HEK293 (cell line): ENCODE measurements at regions not wholly inside any gene's neighbourhood (a gene's known extent, or its start where the extent isn't known, plus 50 kb on each side); places are given as distances from the start of the nearest gene placed in this dataset.

Experiments used
- CTCF ChIA-PET: fragments of 350-600 bp; formaldehyde crosslinking; extraction: SDS; loops from one replicate; lab custom pipeline; 2021; ENCODE audit warnings: antibody characterized with exemption; lab: Yijun Ruan, JAX
- POLR2A ChIA-PET: fragments of 300-600 bp; formaldehyde crosslinking; extraction: SDS; loops from one replicate; lab custom pipeline; 2020; ENCODE audit warnings: antibody characterized with exemption, inconsistent platforms; lab: Yijun Ruan, JAX
- H3K27ac ChIP-seq: fragments of 200-500 bp; sonication (Bioruptor generic); 2 replicates; pipeline ENCODE4 v1.5.1; 2014; ENCODE audit warnings: low read depth, low read length, control low read depth, inconsistent platforms; ENCODE audit errors: extremely low read depth
- H3K36me3 ChIP-seq, 2 experiments: fragments of 200-500 bp in 1 of 2; sonication (Bioruptor generic) in 1 of 2; 1 replicate in 1 of 2; 2 replicates in 1 of 2; pipeline ENCODE4 v1.5.1; 2014 to 2017; ENCODE audit warnings: inconsistent platforms in 2 of 2, low read length in 2 of 2; ENCODE audit not compliant: control insufficient read depth in 2 of 2, insufficient read depth in 1 of 2
- H3K4me1 ChIP-seq: fragments of 200-500 bp; sonication (Bioruptor generic); 2 replicates; pipeline ENCODE4 v1.5.1; 2014; ENCODE audit warnings: mild to moderate bottlenecking, low read length, inconsistent platforms; ENCODE audit not compliant: control insufficient read depth, insufficient read depth
- H3K4me3 ChIP-seq: 2 replicates; pipeline ENCODE4 v1.5.1; 2011; ENCODE audit warnings: low read depth, mild to moderate bottlenecking, control low read depth, low read length, moderate library complexity
- H3K9me3 ChIP-seq: fragments of 200-500 bp; sonication (Bioruptor generic); 2 replicates; pipeline ENCODE4 v1.5.1; 2014; ENCODE audit warnings: low read depth, low read length, inconsistent platforms; ENCODE audit not compliant: control insufficient read depth, insufficient read depth
- MZF1 ChIP-seq: fragments of 450-650 bp; formaldehyde crosslinking; IDR thresholded peaks from 2 replicates; pipeline ENCODE4 v1.5.1; 2017; ENCODE audit warnings: missing biosample characterization, missing genetic modification characterization, borderline replicate concordance
- SETDB1 ChIP-seq: IDR thresholded peaks from one replicate; pipeline ENCODE4 v1.6.1; 2017; ENCODE audit warnings: mild to moderate bottlenecking, low read length, moderate library complexity, mixed read lengths; ENCODE audit not compliant: insufficient read length
- TCF7L2 ChIP-seq: IDR thresholded peaks from 2 replicates; pipeline ENCODE4 v1.6.1; 2011; ENCODE audit warnings: low read depth, mild to moderate bottlenecking, inconsistent platforms, low read length, moderate library complexity, borderline replicate concordance
- TRIM28 ChIP-seq: IDR thresholded peaks from 2 replicates; pipeline ENCODE4 v1.6.1; 2011; ENCODE audit warnings: low read length, control low read depth, borderline replicate concordance
- ZBTB10 ChIP-seq: fragments of 450-650 bp; formaldehyde crosslinking; IDR thresholded peaks from 2 replicates; pipeline ENCODE4 v1.5.1; 2016; ENCODE audit warnings: missing biosample characterization, missing genetic modification characterization
- ZBTB20 ChIP-seq: fragments of 450-650 bp; formaldehyde crosslinking; IDR thresholded peaks from 2 replicates; pipeline ENCODE4 v1.5.1; 2016; ENCODE audit warnings: missing biosample characterization, missing genetic modification characterization
- ZNF140 ChIP-seq: fragments of 450-650 bp; formaldehyde crosslinking; IDR thresholded peaks from 2 replicates; pipeline ENCODE4 v1.5.1; 2016; ENCODE audit warnings: missing biosample characterization, missing genetic modification characterization
- ZNF146 ChIP-seq: fragments of 450-650 bp; formaldehyde crosslinking; IDR thresholded peaks from 2 replicates; pipeline ENCODE4 v1.5.1; 2016; ENCODE audit warnings: missing biosample characterization, missing genetic modification characterization
- ZNF175 ChIP-seq: fragments of 450-650 bp; formaldehyde crosslinking; IDR thresholded peaks from 2 replicates; pipeline ENCODE4 v1.5.1; 2016; ENCODE audit warnings: missing biosample characterization, missing genetic modification characterization
- ZNF202 ChIP-seq: fragments of 450-650 bp; formaldehyde crosslinking; IDR thresholded peaks from 2 replicates; pipeline ENCODE4 v1.5.1; 2016; ENCODE audit warnings: missing biosample characterization, missing genetic modification characterization, borderline replicate concordance
- ZNF350 ChIP-seq: fragments of 450-650 bp; formaldehyde crosslinking; IDR thresholded peaks from 2 replicates; pipeline ENCODE4 v1.5.0; 2017; ENCODE audit warnings: missing biosample characterization, mild to moderate bottlenecking, missing genetic modification characterization
- ZNF433 ChIP-seq: fragments of 450-650 bp; formaldehyde crosslinking; IDR thresholded peaks from 2 replicates; pipeline ENCODE4 v1.5.1; 2016; ENCODE audit warnings: missing biosample characterization, missing genetic modification characterization, low read depth
- ZNF585B ChIP-seq: fragments of 450-650 bp; formaldehyde crosslinking; IDR thresholded peaks from 2 replicates; pipeline ENCODE4 v1.5.1; 2016; ENCODE audit warnings: missing biosample characterization, missing genetic modification characterization
- ZNF654 ChIP-seq: fragments of 450-650 bp; formaldehyde crosslinking; IDR thresholded peaks from 2 replicates; pipeline ENCODE4 v1.5.1; 2016; ENCODE audit warnings: low read depth, missing biosample characterization, missing genetic modification characterization
- ZNF785 ChIP-seq: fragments of 450-650 bp; formaldehyde crosslinking; IDR thresholded peaks from 2 replicates; pipeline ENCODE4 v1.5.1; 2016; ENCODE audit warnings: missing biosample characterization, missing genetic modification characterization
- ZXDB ChIP-seq: fragments of 450-650 bp; formaldehyde crosslinking; IDR thresholded peaks from 2 replicates; pipeline ENCODE4 v1.5.1; 2016; ENCODE audit warnings: missing biosample characterization, missing genetic modification characterization
- TF ChIP-seq, protein P1 (sequence below): fragments of 450-650 bp; formaldehyde crosslinking; IDR thresholded peaks from 2 replicates; pipeline ENCODE4 v1.5.1; 2016; ENCODE audit warnings: missing biosample characterization, missing genetic modification characterization
- TF ChIP-seq, protein P2 (sequence below): fragments of 450-650 bp; formaldehyde crosslinking; IDR thresholded peaks from 2 replicates; pipeline ENCODE4 v1.5.1; 2016; ENCODE audit warnings: missing biosample characterization, missing genetic modification characterization
- TF ChIP-seq, protein P3 (sequence below): fragments of 450-650 bp; formaldehyde crosslinking; IDR thresholded peaks from 2 replicates; pipeline ENCODE4 v1.5.1; 2016; ENCODE audit warnings: missing biosample characterization, missing genetic modification characterization
- TF ChIP-seq, protein P4 (sequence below): fragments of 450-650 bp; formaldehyde crosslinking; IDR thresholded peaks from 2 replicates; pipeline ENCODE4 v1.5.1; 2016; ENCODE audit warnings: missing biosample characterization, missing genetic modification characterization

DNA sequence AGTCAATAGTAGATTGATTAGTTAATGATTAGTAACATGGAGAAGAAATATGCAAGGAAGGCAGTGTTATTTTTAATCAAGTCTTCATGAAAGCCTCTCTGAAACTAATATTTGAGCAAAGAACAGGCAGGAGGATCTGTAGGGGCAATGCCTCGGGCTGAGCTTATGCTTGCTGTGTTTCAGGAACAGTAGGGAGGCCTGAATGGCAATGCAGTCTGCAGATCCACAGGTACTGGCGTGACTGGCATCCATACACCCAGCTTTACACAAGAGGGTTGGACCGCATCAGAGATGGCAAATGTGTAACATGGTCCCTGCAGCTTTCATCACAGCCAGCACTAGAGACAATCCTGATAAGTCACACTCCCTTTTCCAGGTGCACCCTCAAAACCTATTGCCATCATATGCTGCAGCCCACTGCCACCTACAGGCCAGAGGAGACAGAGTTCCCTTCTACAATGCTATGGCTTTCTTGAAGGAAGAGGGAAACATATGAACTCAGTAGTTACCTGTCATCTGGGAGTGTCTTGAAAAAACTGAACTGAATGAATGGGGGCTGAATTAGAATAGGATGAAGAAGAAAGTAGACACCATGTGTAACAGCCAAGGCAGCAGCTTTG, 582.4 kb upstream of the RAB6C start:
- Histone ChIP-seq H3K27ac (no peak overlapping the region), H3K36me3 (no peaks in the 10 kb centered on the region), H3K4me1 (no peaks in the 10 kb centered on the region), H3K9me3 (no peaks in the 10 kb centered on the region), H3K4me3 (no peak overlapping the region)
- POLR2A ChIA-PET: no interaction called here
- CTCF ChIA-PET: interaction anchor here (0.6 to 1.1 kb wide), 14 partner anchors 19 to 1070 kb away, joined by 3 to 5 read pairs (median 3); no protein-coding TSS in a partner anchor
- TF ChIP-seq ZBTB10 (no peak), ZXDB (tag by site-specific recombination) (no peak), ZNF654 (tag by site-specific recombination) (peak; percentile 47), SETDB1 (no peak)
- TF ChIP-seq, protein P1, sequence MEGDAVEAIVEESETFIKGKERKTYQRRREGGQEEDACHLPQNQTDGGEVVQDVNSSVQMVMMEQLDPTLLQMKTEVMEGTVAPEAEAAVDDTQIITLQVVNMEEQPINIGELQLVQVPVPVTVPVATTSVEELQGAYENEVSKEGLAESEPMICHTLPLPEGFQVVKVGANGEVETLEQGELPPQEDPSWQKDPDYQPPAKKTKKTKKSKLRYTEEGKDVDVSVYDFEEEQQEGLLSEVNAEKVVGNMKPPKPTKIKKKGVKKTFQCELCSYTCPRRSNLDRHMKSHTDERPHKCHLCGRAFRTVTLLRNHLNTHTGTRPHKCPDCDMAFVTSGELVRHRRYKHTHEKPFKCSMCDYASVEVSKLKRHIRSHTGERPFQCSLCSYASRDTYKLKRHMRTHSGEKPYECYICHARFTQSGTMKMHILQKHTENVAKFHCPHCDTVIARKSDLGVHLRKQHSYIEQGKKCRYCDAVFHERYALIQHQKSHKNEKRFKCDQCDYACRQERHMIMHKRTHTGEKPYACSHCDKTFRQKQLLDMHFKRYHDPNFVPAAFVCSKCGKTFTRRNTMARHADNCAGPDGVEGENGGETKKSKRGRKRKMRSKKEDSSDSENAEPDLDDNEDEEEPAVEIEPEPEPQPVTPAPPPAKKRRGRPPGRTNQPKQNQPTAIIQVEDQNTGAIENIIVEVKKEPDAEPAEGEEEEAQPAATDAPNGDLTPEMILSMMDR (tag by site-specific recombination): peak; percentile 38

GRCh38 chr2:129400826-129401225, 578.6 kb upstream of the RAB6C start:
- POLR2A ChIA-PET: interaction anchor here (0.6 kb wide), 1 partner anchor 63 kb away, joined by 3 read pairs; no protein-coding TSS in a partner anchor
- no peak for TF ChIP-seq ZNF140
- TF ChIP-seq ZNF175 (tag by site-specific recombination): no peak
- TF ChIP-seq, protein P2, sequence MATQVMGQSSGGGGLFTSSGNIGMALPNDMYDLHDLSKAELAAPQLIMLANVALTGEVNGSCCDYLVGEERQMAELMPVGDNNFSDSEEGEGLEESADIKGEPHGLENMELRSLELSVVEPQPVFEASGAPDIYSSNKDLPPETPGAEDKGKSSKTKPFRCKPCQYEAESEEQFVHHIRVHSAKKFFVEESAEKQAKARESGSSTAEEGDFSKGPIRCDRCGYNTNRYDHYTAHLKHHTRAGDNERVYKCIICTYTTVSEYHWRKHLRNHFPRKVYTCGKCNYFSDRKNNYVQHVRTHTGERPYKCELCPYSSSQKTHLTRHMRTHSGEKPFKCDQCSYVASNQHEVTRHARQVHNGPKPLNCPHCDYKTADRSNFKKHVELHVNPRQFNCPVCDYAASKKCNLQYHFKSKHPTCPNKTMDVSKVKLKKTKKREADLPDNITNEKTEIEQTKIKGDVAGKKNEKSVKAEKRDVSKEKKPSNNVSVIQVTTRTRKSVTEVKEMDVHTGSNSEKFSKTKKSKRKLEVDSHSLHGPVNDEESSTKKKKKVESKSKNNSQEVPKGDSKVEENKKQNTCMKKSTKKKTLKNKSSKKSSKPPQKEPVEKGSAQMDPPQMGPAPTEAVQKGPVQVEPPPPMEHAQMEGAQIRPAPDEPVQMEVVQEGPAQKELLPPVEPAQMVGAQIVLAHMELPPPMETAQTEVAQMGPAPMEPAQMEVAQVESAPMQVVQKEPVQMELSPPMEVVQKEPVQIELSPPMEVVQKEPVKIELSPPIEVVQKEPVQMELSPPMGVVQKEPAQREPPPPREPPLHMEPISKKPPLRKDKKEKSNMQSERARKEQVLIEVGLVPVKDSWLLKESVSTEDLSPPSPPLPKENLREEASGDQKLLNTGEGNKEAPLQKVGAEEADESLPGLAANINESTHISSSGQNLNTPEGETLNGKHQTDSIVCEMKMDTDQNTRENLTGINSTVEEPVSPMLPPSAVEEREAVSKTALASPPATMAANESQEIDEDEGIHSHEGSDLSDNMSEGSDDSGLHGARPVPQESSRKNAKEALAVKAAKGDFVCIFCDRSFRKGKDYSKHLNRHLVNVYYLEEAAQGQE (tag by site-specific recombination): no peak
- no peak for TF ChIP-seq ZNF785
- no peak for TF ChIP-seq MZF1 (tag by site-specific recombination)
- no peak for TF ChIP-seq ZNF350 (tag by site-specific recombination)
- TF ChIP-seq, protein P3, sequence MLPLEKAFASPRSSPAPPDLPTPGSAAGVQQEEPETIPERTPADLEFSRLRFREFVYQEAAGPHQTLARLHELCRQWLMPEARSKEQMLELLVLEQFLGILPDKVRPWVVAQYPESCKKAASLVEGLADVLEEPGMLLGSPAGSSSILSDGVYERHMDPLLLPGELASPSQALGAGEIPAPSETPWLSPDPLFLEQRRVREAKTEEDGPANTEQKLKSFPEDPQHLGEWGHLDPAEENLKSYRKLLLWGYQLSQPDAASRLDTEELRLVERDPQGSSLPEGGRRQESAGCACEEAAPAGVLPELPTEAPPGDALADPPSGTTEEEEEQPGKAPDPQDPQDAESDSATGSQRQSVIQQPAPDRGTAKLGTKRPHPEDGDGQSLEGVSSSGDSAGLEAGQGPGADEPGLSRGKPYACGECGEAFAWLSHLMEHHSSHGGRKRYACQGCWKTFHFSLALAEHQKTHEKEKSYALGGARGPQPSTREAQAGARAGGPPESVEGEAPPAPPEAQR (tag by site-specific recombination): no peak
- no peak for TF ChIP-seq ZBTB20 (tag by site-specific recombination)
- no peak for TF ChIP-seq TCF7L2
- TF ChIP-seq, protein P4, sequence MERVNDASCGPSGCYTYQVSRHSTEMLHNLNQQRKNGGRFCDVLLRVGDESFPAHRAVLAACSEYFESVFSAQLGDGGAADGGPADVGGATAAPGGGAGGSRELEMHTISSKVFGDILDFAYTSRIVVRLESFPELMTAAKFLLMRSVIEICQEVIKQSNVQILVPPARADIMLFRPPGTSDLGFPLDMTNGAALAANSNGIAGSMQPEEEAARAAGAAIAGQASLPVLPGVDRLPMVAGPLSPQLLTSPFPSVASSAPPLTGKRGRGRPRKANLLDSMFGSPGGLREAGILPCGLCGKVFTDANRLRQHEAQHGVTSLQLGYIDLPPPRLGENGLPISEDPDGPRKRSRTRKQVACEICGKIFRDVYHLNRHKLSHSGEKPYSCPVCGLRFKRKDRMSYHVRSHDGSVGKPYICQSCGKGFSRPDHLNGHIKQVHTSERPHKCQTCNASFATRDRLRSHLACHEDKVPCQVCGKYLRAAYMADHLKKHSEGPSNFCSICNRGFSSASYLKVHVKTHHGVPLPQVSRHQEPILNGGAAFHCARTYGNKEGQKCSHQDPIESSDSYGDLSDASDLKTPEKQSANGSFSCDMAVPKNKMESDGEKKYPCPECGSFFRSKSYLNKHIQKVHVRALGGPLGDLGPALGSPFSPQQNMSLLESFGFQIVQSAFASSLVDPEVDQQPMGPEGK (tag by site-specific recombination): no peak
- no peak for TF ChIP-seq TRIM28
- TF ChIP-seq ZNF202 (tag by site-specific recombination): no peak
- no peak for TF ChIP-seq ZNF433 (tag by site-specific recombination)
- no peak for TF ChIP-seq ZNF146 (tag by site-specific recombination)
- no peak for TF ChIP-seq ZNF585B
- CTCF ChIA-PET: no interaction called here
- H3K9me3 ChIP-seq: no peaks in the 10 kb centered on the region
- H3K27ac ChIP-seq: no peak overlapping the region
- H3K4me3 ChIP-seq: no peak overlapping the region
- H3K36me3 ChIP-seq: no peaks in the 10 kb centered on the region
- H3K4me1 ChIP-seq: no peaks in the 10 kb centered on the region
